K562 (cell line): ENCODE measurements at regions not wholly inside any gene's neighbourhood (a gene's known extent, or its start where the extent isn't known, plus 50 kb on each side); places are given as distances from the start of the nearest gene placed in this dataset.

Source experiments
- ATAC-seq: fragments of 200-7000 bp; cut with Tn5 transposase; 3 replicates; pipeline ENCODE4 v1.9.1; 2020; ENCODE audit warnings: moderate library complexity
- BruUV-seq: library from RNA; stranded (reverse); fragments of 400-500 nt; replicated peaks from 2 replicates; lab custom pipeline; 2021; lab: Mats Ljungman, UMichigan
- CTCF ChIA-PET: fragments of 300-600 bp; formaldehyde crosslinking; extraction: SDS; loops from one replicate; lab custom pipeline; 2021; ENCODE audit warnings: low intra/inter-chr PET ratio; lab: Yijun Ruan, JAX
- POLR2A ChIA-PET: fragments of 300-600, 350-650 bp; sonication (Branson Sonifier 250); formaldehyde crosslinking; extraction: SDS; loops from one replicate; lab custom pipeline; 2021; ENCODE audit warnings: antibody characterized with exemption, inconsistent platforms; lab: Yijun Ruan, JAX
- DNase-seq, 4 experiments: peaks; one replicate each; pipeline versions ENCODE4 v3.0.0 to v3.0.0-alpha.2; 2011 to 2018; ENCODE audit warnings: low spot score in 3 of 4, mixed read lengths in 3 of 4; ENCODE audit errors: extremely low read depth in 1 of 4
- FAIRE-seq: peaks from 2 replicates; lab custom pipeline; 2011; peaks lifted over from hg19 to GRCh38; lab: Jason Lieb, UNC
- H2AFZ ChIP-seq: 2 replicates; pipeline ENCODE4 v1.6.0; 2011; ENCODE audit warnings: low read depth, low read length, control low read depth, inconsistent platforms
- H3K27ac ChIP-seq: fragments of 200-600 bp; 3 replicates; pipeline ENCODE4 v1.8.0; 2011; ENCODE audit warnings: low read depth, mild to moderate bottlenecking, control low read depth, inconsistent platforms, low read length, moderate library complexity, mixed read lengths; ENCODE audit errors: extremely low read depth
- H3K27me3 ChIP-seq, 2 experiments: fragments of 300-600 bp in 1 of 2; 2 replicates in 1 of 2; 3 replicates in 1 of 2; pipeline versions ENCODE4 v1.6.0 to v1.8.0; 2011; ENCODE audit warnings: inconsistent platforms in 2 of 2, low read length in 2 of 2, mild to moderate bottlenecking in 1 of 2, mixed read lengths in 1 of 2, moderate library complexity in 1 of 2; ENCODE audit not compliant: control insufficient read depth in 2 of 2, insufficient read depth in 2 of 2
- H3K36me3 ChIP-seq: fragments of 300-600 bp; 3 replicates; pipeline ENCODE4 v1.8.0; 2011; ENCODE audit warnings: mild to moderate bottlenecking, low read length, inconsistent platforms; ENCODE audit not compliant: control insufficient read depth, insufficient read depth
- H3K4me1 ChIP-seq, 2 experiments: fragments of 200-600 bp in 1 of 2; replicated peaks in 1 of 2; 2 replicates in 1 of 2; 3 replicates in 1 of 2; pipeline versions ENCODE4 v1.5.1 to v1.8.0; 2011; ENCODE audit warnings: inconsistent platforms in 2 of 2, low read length in 2 of 2, mild to moderate bottlenecking in 1 of 2, mixed read lengths in 1 of 2, moderate library complexity in 1 of 2; ENCODE audit not compliant: control insufficient read depth in 2 of 2, insufficient read depth in 2 of 2
- H3K4me2 ChIP-seq: 2 replicates; pipeline ENCODE4 v1.6.1; 2011; ENCODE audit warnings: low read length, control low read depth, inconsistent platforms, mixed read lengths; ENCODE audit not compliant: insufficient read depth
- H3K4me3 ChIP-seq: fragments of 200-600 bp; sonication (generic), shearing (Covaris generic); 2 replicates; pipeline ENCODE4 v1.5.1; 2016; ENCODE audit warnings: control low read depth, inconsistent platforms
- H3K79me2 ChIP-seq: fragments of 200-600 bp; 3 replicates; pipeline ENCODE4 v1.8.0; 2011; ENCODE audit warnings: low read length, inconsistent platforms; ENCODE audit not compliant: control insufficient read depth, insufficient read depth
- H3K9ac ChIP-seq, 2 experiments: 2 replicates each; pipeline versions ENCODE4 v1.6.0 to v1.6.1; 2011; ENCODE audit warnings: low read depth in 2 of 2, low read length in 2 of 2, control low read depth in 1 of 2, inconsistent platforms in 1 of 2, mild to moderate bottlenecking in 1 of 2, mixed read lengths in 1 of 2; ENCODE audit not compliant: insufficient read depth in 1 of 2
- H3K9me1 ChIP-seq: one replicate; pipeline ENCODE4 v1.6.0; 2011; ENCODE audit warnings: inconsistent platforms, mild to moderate bottlenecking, low read length, moderate library complexity; ENCODE audit not compliant: control insufficient read depth, insufficient read depth
- H3K9me3 ChIP-seq: replicated peaks from 2 replicates; pipeline ENCODE4 v1.5.1; 2011; ENCODE audit warnings: low read depth, low read length, inconsistent platforms; ENCODE audit not compliant: control insufficient read depth, insufficient read depth
- H4K20me1 ChIP-seq: replicated peaks from 2 replicates; pipeline ENCODE4 v1.6.1; 2011; ENCODE audit warnings: low read length, inconsistent platforms, mixed read lengths; ENCODE audit not compliant: control insufficient read depth, insufficient read depth
- CCAR2 ChIP-seq: fragments of 200-400 bp; formaldehyde crosslinking; IDR thresholded peaks from 2 replicates; pipeline ENCODE4 v1.6.1; 2017; ENCODE audit warnings: mild to moderate bottlenecking, low read depth, low read length
- CEBPB ChIP-seq: fragments of 450-650 bp; IDR thresholded peaks from 2 replicates; pipeline ENCODE4 v1.6.1; 2016; ENCODE audit warnings: missing genetic modification characterization, missing compliant biosample characterization
- CHD2 ChIP-seq: IDR thresholded peaks from 2 replicates; pipeline ENCODE4 v1.6.1; 2011; ENCODE audit warnings: low read depth, low read length
- ETV5 ChIP-seq: sonication (generic); formaldehyde crosslinking; IDR thresholded peaks from 2 replicates; pipeline ENCODE4 v1.4.0; 2020; ENCODE audit warnings: low read depth, mild to moderate bottlenecking, missing genetic modification reagents
- FOSL1 ChIP-seq: fragments of 200-800 bp; sonication (Bioruptor generic); conservative IDR thresholded peaks from 2 replicates; pipeline ENCODE4 v1.6.1; 2016; ENCODE audit warnings: missing genetic modification characterization, missing compliant biosample characterization
- FOXK2 ChIP-seq, 2 experiments: fragments of 450-650 bp; IDR thresholded peaks in 1 of 2; conservative IDR thresholded peaks in 1 of 2; 2 replicates each; pipeline ENCODE4 v1.6.1; 2016; ENCODE audit warnings: low read depth in 2 of 2, mild to moderate bottlenecking in 1 of 2
- GTF2F1 ChIP-seq: IDR thresholded peaks from 2 replicates; pipeline ENCODE4 v1.6.1; 2011; ENCODE audit warnings: low read depth, low read length, improper control_type of control experiment
- HDAC3 ChIP-seq: fragments of 450-650 bp; IDR thresholded peaks from 2 replicates; pipeline ENCODE4 v1.6.1; 2018; ENCODE audit warnings: borderline replicate concordance, mild to moderate bottlenecking, moderate library complexity; ENCODE audit not compliant: partially characterized antibody
- HNRNPH1 ChIP-seq: fragments of 200-400 bp; formaldehyde crosslinking; optimal IDR thresholded peaks from 2 replicates; pipeline ENCODE3; 2017; ENCODE audit warnings: low read depth, mild to moderate bottlenecking, low read length, moderate library complexity
- NFXL1 ChIP-seq: fragments of 450-650 bp; formaldehyde crosslinking; IDR thresholded peaks from 2 replicates; pipeline ENCODE4 v1.4.0; 2021; ENCODE audit warnings: mild to moderate bottlenecking
- NKRF ChIP-seq: fragments of 450-650 bp; IDR thresholded peaks from 2 replicates; pipeline ENCODE4 v1.6.1; 2016; ENCODE audit warnings: borderline replicate concordance
- PHF21A ChIP-seq: fragments of 450-650 bp; IDR thresholded peaks from 2 replicates; pipeline ENCODE4 v1.6.1; 2017; ENCODE audit warnings: low read depth, borderline replicate concordance
- STAT5B ChIP-seq: fragments of 250-450 bp; sonication (Bioruptor Pico); IDR thresholded peaks from 2 replicates; pipeline ENCODE4 v1.8.0; 2021; ENCODE audit warnings: mild to moderate bottlenecking, inconsistent platforms
- USF2 ChIP-seq: sonication (generic); formaldehyde crosslinking; IDR thresholded peaks from 2 replicates; pipeline ENCODE4 v1.5.0; 2020; ENCODE audit warnings: missing genetic modification reagents
- YY1 ChIP-seq, 3 experiments: IDR thresholded peaks; 2 replicates each; pipeline ENCODE4 v1.6.1; 2011; ENCODE audit warnings: low read length in 2 of 3, mild to moderate bottlenecking in 2 of 3, moderate library complexity in 2 of 3, borderline replicate concordance in 1 of 3, control low read depth in 1 of 3, low read depth in 1 of 3; ENCODE audit not compliant: insufficient read depth in 3 of 3, insufficient replicate concordance in 2 of 3, control insufficient read depth in 1 of 3, insufficient read length in 1 of 3; ENCODE audit errors: extremely low read depth in 1 of 3
- ZFPM2 ChIP-seq: fragments of 250-450 bp; sonication (Bioruptor Pico); IDR thresholded peaks from 2 replicates; pipeline ENCODE4 v1.5.1; 2022; ENCODE audit warnings: mild to moderate bottlenecking
- ZNF274 ChIP-seq: IDR thresholded peaks from 2 replicates; pipeline ENCODE4 v1.6.1; 2011; ENCODE audit warnings: low read depth, mild to moderate bottlenecking, low read length, moderate library complexity, borderline replicate concordance
- ZNF57 ChIP-seq: fragments of 450-650 bp; formaldehyde crosslinking; IDR thresholded peaks from 2 replicates; pipeline ENCODE4 v1.4.0; 2020; ENCODE audit warnings: mild to moderate bottlenecking, moderate library complexity
- ZNF76 ChIP-seq: fragments of 250-450 bp; sonication (Bioruptor Pico); IDR thresholded peaks from 2 replicates; pipeline ENCODE4 v1.4.0; 2020; ENCODE audit warnings: mild to moderate bottlenecking, moderate library complexity, borderline replicate concordance
- ZNF79 ChIP-seq: fragments of 250-450 bp; sonication (Bioruptor Pico); IDR thresholded peaks from 2 replicates; pipeline ENCODE4 v1.4.0; 2020; ENCODE audit warnings: low read depth, mild to moderate bottlenecking, moderate library complexity
- WGBS: fragments of 100-300 bp; shearing (Covaris generic); methylation state at CpG from one replicate; pipeline ENCODE4 v1.1.6; 2016; ENCODE audit warnings: low coverage, mixed read lengths; ENCODE audit not compliant: insufficient coverage; ENCODE audit errors: missing lambda C conversion rate; 5-methylcytosine and 5-hydroxymethylcytosine counted together
- in situ Hi-C: fragments of 300-500 bp; cut with MboI; formaldehyde crosslinking; loops from 4 replicates; pipeline ENCODE4 v1.15.0; 2018; ENCODE audit warnings: inconsistent platforms, mixed read lengths
- intact Hi-C: fragments of 100-400 bp; cut with micrococcal nuclease; formaldehyde crosslinking; loops from 2 replicates; pipeline ENCODE4 v1.14.2; 2022

GRCh38 chr9:118023644-118024043, 319.4 kb downstream of the TLR4 start (continued):
- no peak for TF ChIP-seq USF2 (CRISPR knock-in tag)
- no peak for TF ChIP-seq STAT5B
- TF ChIP-seq ZFPM2 (CRISPR knock-in tag) = no peak
- no peak for TF ChIP-seq YY1 (IDR thresholded peaks at IDR 0.05; ENCODE audit: borderline replicate concordance in 1 of 3, control insufficient read depth in 1 of 3, extremely low read depth in 1 of 3, insufficient read depth in 3 of 3, insufficient read length in 1 of 3, insufficient replicate concordance in 2 of 3, low read depth in 1 of 3, low read length in 2 of 3)

GRCh38 chr9:118028225-118028624, 324.0 kb downstream of the TLR4 start:
- WGBS = 0% methylated on average over 2 of the region's 2 CpGs
- Histone ChIP-seq H3K4me1 (no peaks in the 10 kb centered on the region), H3K36me3 (no peaks in the 10 kb centered on the region), H3K27ac (no peak overlapping the region), H4K20me1 (no peaks in the 10 kb centered on the region), H3K9me3 (no peaks in the 10 kb centered on the region), H3K4me3 (no peak overlapping the region), H3K9ac (no peak overlapping the region), H3K9me1 (no peaks in the 10 kb centered on the region), H3K27me3 (no peaks in the 10 kb centered on the region)
- in situ Hi-C loops = no loop called here
- no peak for FAIRE-seq
- CTCF ChIA-PET = no interaction called here
- BruUV-seq = no TSS peak
- DNase-seq = no peak
- TF ChIP-seq GTF2F1 (no peak), FOXK2 (conservative IDR thresholded peaks at IDR 0.05 in 1 of 2, IDR thresholded peaks at IDR 0.05 in 1 of 2; ENCODE audit: low read depth in 2 of 2) (no peak), HNRNPH1 (no peak), NKRF (no peak), CEBPB (tag) (no peak), HDAC3 (no peak), FOSL1 (tag) (no peak), ZNF79 (CRISPR knock-in tag) (no peak), ETV5 (CRISPR knock-in tag) (no peak), NFXL1 (no peak), ZNF57 (CRISPR knock-in tag) (no peak), PHF21A (no peak), CCAR2 (no peak), CHD2 (no peak), ZNF274 (no peak), ZNF76 (no peak)
- TF ChIP-seq, all 486 proteins: peak for 0
- intact Hi-C loops = no loop called here
- no peak for ATAC-seq
- POLR2A ChIA-PET = no interaction called here
- no peak overlapping the region for H3K4me2 ChIP-seq
- H3K79me2 ChIP-seq = no peaks in the 10 kb centered on the region
- no peak overlapping the region for H2AFZ ChIP-seq
